ENCODE measurements at regions not wholly inside any gene's neighbourhood (a gene's known extent, or its start where the extent isn't known, plus 50 kb on each side); places are given as distances from the start of the nearest gene placed in this dataset.
"Not testable (repeated sequence)": the region's sequence is repeated elsewhere in the genome, so short reads cannot be mapped to it uniquely, and the experiment has no call there.

- DNase-seq (ENCODE audit: insufficient read length, low spot score) (no peak), FAIRE-seq (no peak)
- no peak for TF ChIP-seq CTCF (IDR thresholded peaks at IDR 0.05; ENCODE audit: insufficient read depth, missing control alignments)
Measured at GRCh38 chr15:69921626-69922619, 175.8 kb downstream of the TLE3 start.

- no peak for DNase-seq (ENCODE audit: insufficient read length, low spot score)
- no peak for FAIRE-seq
- TF ChIP-seq CTCF (IDR thresholded peaks at IDR 0.05; ENCODE audit: insufficient read depth, missing control alignments): no peak
Measured at GRCh38 chr15:69924531-69924930, 173.2 kb downstream of the TLE3 start.

GRCh38 chr15:69926006-69926405 lies 171.7 kb downstream of the TLE3 start:
- no peak for TF ChIP-seq CTCF (IDR thresholded peaks at IDR 0.05; ENCODE audit: insufficient read depth, missing control alignments)
- no peak for FAIRE-seq
- no peak for DNase-seq (ENCODE audit: insufficient read length, low spot score)

- DNase-seq (ENCODE audit: insufficient read length, low spot score) (no peak), FAIRE-seq (no peak)
- no peak for TF ChIP-seq CTCF (IDR thresholded peaks at IDR 0.05; ENCODE audit: insufficient read depth, missing control alignments)
Measured at GRCh38 chr15:69926721-69927120, 171.0 kb downstream of the TLE3 start.

GRCh38 chr15:69928890-69929289 lies 168.8 kb downstream of the TLE3 start:
- not testable (repeated sequence) for DNase-seq (ENCODE audit: insufficient read length, low spot score); FAIRE-seq

GRCh38 chr15:69929905-69930630 lies 167.6 kb downstream of the TLE3 start:
- no peak for TF ChIP-seq CTCF (IDR thresholded peaks at IDR 0.05; ENCODE audit: insufficient read depth, missing control alignments)
- DNase-seq (ENCODE audit: insufficient read length, low spot score): no peak
- FAIRE-seq: no peak

GRCh38 chr15:69930754-69931153 lies 167.0 kb downstream of the TLE3 start:
- no peak for TF ChIP-seq CTCF (IDR thresholded peaks at IDR 0.05; ENCODE audit: insufficient read depth, missing control alignments)
- no peak for FAIRE-seq
- no peak for DNase-seq (ENCODE audit: insufficient read length, low spot score)

All from D721Med (cell line).